Glutamatergic neuron (in vitro differentiated cells): ENCODE measurements at regions not wholly inside any gene's neighbourhood (a gene's known extent, or its start where the extent isn't known, plus 50 kb on each side); places are given as distances from the start of the nearest gene placed in this dataset.

Source experiments
- DNase-seq: peaks from one replicate; pipeline ENCODE4 v3.0.0; 2022
- H3K27ac Mint-ChIP-seq: one replicate; pipeline ENCODE4 v1.8.0; 2020; ENCODE audit warnings: mild to moderate bottlenecking, mixed read lengths, inconsistent platforms; ENCODE audit not compliant: unreplicated experiment
- H3K27me3 Mint-ChIP-seq: one replicate; pipeline ENCODE4 v1.8.0; 2020; ENCODE audit warnings: mild to moderate bottlenecking, moderate library complexity, mixed read lengths, inconsistent platforms; ENCODE audit not compliant: unreplicated experiment
- H3K36me3 Mint-ChIP-seq: one replicate; pipeline ENCODE4 v1.8.0; 2020; ENCODE audit warnings: mild to moderate bottlenecking, mixed read lengths, inconsistent platforms; ENCODE audit not compliant: unreplicated experiment
- H3K4me1 Mint-ChIP-seq: one replicate; pipeline ENCODE4 v1.8.0; 2020; ENCODE audit warnings: mild to moderate bottlenecking, low read depth, mixed read lengths, inconsistent platforms; ENCODE audit not compliant: unreplicated experiment
- H3K4me3 Mint-ChIP-seq: one replicate; pipeline ENCODE4 v1.8.0; 2020; ENCODE audit warnings: mild to moderate bottlenecking, mixed read lengths, inconsistent platforms; ENCODE audit not compliant: unreplicated experiment
- H3K9me3 Mint-ChIP-seq: one replicate; pipeline ENCODE4 v1.8.0; 2020; ENCODE audit warnings: mild to moderate bottlenecking, moderate library complexity, mixed read lengths, inconsistent platforms; ENCODE audit not compliant: unreplicated experiment
- TF ChIP-seq, protein P1 (sequence below): fragments of 200-600 bp; sonication (generic); IDR thresholded peaks from one replicate; pipeline ENCODE4 v1.5.0; 2021; ENCODE audit not compliant: partially characterized antibody, unreplicated experiment

DNA sequence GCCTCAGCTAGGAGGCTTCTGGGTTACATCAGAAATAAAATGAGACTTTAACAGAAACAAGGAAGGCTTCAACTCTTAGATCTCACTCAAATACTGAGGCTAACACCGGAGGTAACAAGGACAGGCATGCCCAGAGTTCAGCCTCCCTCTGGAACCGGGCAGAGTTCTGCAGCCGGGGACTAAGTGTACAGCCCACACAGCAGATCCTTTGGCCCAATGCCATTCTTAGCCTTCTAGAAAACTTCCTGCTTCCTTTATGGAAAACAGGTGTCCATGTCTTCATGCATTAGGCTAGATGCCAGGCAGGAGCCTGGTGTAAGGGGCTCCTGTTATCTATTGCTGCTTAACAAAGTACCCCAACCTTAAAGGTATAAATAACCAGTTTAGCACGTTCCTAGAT lies 369.7 kb downstream of the BCOR start:
- TF ChIP-seq, protein P1, sequence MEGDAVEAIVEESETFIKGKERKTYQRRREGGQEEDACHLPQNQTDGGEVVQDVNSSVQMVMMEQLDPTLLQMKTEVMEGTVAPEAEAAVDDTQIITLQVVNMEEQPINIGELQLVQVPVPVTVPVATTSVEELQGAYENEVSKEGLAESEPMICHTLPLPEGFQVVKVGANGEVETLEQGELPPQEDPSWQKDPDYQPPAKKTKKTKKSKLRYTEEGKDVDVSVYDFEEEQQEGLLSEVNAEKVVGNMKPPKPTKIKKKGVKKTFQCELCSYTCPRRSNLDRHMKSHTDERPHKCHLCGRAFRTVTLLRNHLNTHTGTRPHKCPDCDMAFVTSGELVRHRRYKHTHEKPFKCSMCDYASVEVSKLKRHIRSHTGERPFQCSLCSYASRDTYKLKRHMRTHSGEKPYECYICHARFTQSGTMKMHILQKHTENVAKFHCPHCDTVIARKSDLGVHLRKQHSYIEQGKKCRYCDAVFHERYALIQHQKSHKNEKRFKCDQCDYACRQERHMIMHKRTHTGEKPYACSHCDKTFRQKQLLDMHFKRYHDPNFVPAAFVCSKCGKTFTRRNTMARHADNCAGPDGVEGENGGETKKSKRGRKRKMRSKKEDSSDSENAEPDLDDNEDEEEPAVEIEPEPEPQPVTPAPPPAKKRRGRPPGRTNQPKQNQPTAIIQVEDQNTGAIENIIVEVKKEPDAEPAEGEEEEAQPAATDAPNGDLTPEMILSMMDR = no peak
- peaks cover 25% of the 10 kb centered on the region for H3K4me1 Mint-ChIP-seq
- DNase-seq = no peak
- peak overlapping the region; percentile 95 for H3K27ac Mint-ChIP-seq
- H3K9me3 Mint-ChIP-seq = peaks cover 10% of the 10 kb centered on the region
- no peaks in the 10 kb centered on the region for H3K36me3 Mint-ChIP-seq
- no peak overlapping the region for H3K4me3 Mint-ChIP-seq
- H3K27me3 Mint-ChIP-seq = peaks cover 6% of the 10 kb centered on the region

GRCh38 chrX:39728852-39729598 lies 368.7 kb downstream of the BCOR start:
- Mint-ChIP-seq H3K27me3 (peaks cover 5% of the 10 kb centered on the region), H3K36me3 (no peaks in the 10 kb centered on the region), H3K27ac (peak overlapping the region; percentile 78), H3K9me3 (peaks cover 10% of the 10 kb centered on the region), H3K4me1 (peaks cover 23% of the 10 kb centered on the region), H3K4me3 (no peak overlapping the region)
- DNase-seq = no peak
- TF ChIP-seq, protein P1 = no peak

DNA sequence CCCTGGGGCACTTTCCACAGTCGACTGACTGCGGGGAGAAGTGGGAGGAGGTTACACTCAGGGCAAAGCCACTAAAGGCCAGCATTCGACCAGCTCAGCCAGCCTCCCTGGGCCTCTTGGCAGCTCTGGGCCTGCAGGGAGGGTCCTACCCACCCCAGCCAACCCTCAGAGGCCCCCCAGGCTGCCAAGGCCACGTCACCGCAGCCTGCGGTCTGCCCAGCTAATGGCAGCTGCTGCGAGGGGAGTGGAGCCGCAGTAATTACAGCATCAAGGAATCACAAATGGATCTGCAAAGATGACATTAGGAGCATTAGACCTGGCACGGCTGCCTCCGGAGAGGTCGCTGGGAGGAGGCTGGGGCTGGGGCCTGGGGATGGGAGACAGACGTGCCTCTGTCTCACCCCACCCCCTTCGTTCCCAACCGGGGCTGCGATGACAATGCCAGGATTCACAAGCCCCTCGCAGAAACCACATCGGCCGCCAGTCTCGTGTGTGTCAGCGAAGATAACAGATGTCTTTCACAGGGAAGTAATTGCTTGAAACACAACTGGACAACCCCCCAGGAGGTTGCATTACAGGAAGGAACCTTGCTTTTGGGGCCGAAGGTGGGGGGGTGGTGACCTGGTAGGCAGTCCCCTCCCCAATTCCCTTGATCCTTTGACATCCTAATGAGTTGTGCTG lies 367.6 kb downstream of the BCOR start:
- Mint-ChIP-seq H3K4me3 (peak overlapping the region; percentile 68), H3K36me3 (no peaks in the 10 kb centered on the region), H3K27ac (peak overlapping the region; percentile 94), H3K4me1 (peaks cover 23% of the 10 kb centered on the region), H3K27me3 (peaks cover 5% of the 10 kb centered on the region), H3K9me3 (peaks cover 10% of the 10 kb centered on the region)
- TF ChIP-seq, protein P1 = no peak
- DNase-seq = peak; percentile 77

GRCh38 chrX:39730662-39731329 lies 367.0 kb downstream of the BCOR start:
- Mint-ChIP-seq H3K9me3 (peaks cover 10% of the 10 kb centered on the region), H3K27me3 (peaks cover 5% of the 10 kb centered on the region), H3K4me3 (peak overlapping the region; percentile 68), H3K36me3 (no peaks in the 10 kb centered on the region), H3K4me1 (peaks cover 23% of the 10 kb centered on the region), H3K27ac (peak overlapping the region; percentile 94)
- TF ChIP-seq, protein P1 = peak; percentile 17
- peak; percentile 67 for DNase-seq
